ENCODE measurements at regions not wholly inside any gene's neighbourhood (a gene's known extent, or its start where the extent isn't known, plus 50 kb on each side); places are given as distances from the start of the nearest gene placed in this dataset.

DNA sequence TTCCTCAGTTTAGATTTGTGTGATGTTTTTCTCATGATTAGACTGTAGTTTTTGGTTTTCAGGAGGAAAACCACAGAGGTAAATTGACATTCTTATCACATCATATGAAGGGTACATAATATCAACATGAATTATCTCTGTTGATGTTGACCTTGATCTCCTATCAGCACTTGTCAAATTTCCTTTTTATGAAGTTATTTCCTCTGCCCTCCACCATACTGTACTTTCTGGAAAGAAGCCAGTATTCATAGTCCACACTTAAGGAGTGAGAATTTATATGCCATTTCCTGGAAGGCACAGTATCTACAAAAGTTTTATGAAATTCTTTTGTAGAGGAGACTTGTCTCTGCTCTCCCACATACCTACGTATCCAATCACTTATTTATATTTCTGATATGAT lies 807.2 kb upstream of the MBL2 start:
- TF ChIP-seq, protein P1, sequence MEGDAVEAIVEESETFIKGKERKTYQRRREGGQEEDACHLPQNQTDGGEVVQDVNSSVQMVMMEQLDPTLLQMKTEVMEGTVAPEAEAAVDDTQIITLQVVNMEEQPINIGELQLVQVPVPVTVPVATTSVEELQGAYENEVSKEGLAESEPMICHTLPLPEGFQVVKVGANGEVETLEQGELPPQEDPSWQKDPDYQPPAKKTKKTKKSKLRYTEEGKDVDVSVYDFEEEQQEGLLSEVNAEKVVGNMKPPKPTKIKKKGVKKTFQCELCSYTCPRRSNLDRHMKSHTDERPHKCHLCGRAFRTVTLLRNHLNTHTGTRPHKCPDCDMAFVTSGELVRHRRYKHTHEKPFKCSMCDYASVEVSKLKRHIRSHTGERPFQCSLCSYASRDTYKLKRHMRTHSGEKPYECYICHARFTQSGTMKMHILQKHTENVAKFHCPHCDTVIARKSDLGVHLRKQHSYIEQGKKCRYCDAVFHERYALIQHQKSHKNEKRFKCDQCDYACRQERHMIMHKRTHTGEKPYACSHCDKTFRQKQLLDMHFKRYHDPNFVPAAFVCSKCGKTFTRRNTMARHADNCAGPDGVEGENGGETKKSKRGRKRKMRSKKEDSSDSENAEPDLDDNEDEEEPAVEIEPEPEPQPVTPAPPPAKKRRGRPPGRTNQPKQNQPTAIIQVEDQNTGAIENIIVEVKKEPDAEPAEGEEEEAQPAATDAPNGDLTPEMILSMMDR (conservative IDR thresholded peaks at IDR 0.05 in 1 of 2, IDR thresholded peaks at IDR 0.05 in 1 of 2; ENCODE audit: extremely low read depth in 1 of 2, insufficient read depth in 1 of 2, low read depth in 1 of 2, low read length in 2 of 2): no peak
- no peak for TF ChIP-seq EZH2 (IDR thresholded peaks at IDR 0.05; ENCODE audit: borderline replicate concordance, low read length)
